ENCODE measurements at regions not wholly inside any gene's neighbourhood (a gene's known extent, or its start where the extent isn't known, plus 50 kb on each side); places are given as distances from the start of the nearest gene placed in this dataset.
"Not testable (repeated sequence)": the region's sequence is repeated elsewhere in the genome, so short reads cannot be mapped to it uniquely, and the experiment has no call there.

DNA sequence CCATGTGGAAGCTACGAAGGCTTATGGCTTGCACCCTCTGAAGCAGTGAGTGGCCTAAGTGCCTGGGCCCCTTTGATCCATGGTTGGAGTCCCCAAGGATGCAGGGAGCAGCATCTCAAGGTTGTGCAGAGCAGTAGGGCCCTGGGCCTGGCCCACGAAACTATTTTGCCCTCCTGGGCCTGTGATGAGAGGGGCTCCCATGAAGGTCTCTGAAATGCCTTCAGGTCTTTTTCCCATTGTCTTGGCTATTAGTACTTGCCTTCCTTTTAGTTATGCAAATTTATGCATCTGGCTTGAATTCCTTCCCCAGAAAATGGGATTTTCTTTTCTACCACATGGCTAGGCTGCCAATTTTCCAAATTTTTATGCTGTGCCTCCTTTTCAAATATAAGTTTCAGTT is 158.8 kb upstream of the MME start:
- Histone ChIP-seq H3K4me1 (ENCODE audit: insufficient read depth, low read length) (no peaks in the 10 kb centered on the region), H3K27me3 (ENCODE audit: insufficient read depth, low read length, poor library complexity) (no peaks in the 10 kb centered on the region), H3K36me3 (ENCODE audit: insufficient read depth, low read length) (peaks cover 3% of the 10 kb centered on the region; the same call in 1 of the 2 replicates), H3K9me3 (ENCODE audit: insufficient read depth, low read length, severe bottlenecking) (peaks cover 15% of the 10 kb centered on the region), H3K4me3 (ENCODE audit: low read depth in 1 of 2, low read length in 2 of 2) (no peak overlapping the region), H4K20me1 (ENCODE audit: insufficient read depth, low read length) (no peaks in the 10 kb centered on the region), H3K9ac (ENCODE audit: low read depth, low read length) (no peak overlapping the region), H3K4me2 (ENCODE audit: insufficient read depth, low read length) (no peak overlapping the region), H3K27ac (ENCODE audit: low read length) (no peak overlapping the region), H2AFZ (ENCODE audit: low read depth, low read length) (no peak overlapping the region), H3K79me2 (ENCODE audit: insufficient read depth, low read length) (no peaks in the 10 kb centered on the region)
- no peak for ATAC-seq (ENCODE audit: insufficient read depth, low read depth)
- DNase-seq = no peak
- TF ChIP-seq, protein P1, sequence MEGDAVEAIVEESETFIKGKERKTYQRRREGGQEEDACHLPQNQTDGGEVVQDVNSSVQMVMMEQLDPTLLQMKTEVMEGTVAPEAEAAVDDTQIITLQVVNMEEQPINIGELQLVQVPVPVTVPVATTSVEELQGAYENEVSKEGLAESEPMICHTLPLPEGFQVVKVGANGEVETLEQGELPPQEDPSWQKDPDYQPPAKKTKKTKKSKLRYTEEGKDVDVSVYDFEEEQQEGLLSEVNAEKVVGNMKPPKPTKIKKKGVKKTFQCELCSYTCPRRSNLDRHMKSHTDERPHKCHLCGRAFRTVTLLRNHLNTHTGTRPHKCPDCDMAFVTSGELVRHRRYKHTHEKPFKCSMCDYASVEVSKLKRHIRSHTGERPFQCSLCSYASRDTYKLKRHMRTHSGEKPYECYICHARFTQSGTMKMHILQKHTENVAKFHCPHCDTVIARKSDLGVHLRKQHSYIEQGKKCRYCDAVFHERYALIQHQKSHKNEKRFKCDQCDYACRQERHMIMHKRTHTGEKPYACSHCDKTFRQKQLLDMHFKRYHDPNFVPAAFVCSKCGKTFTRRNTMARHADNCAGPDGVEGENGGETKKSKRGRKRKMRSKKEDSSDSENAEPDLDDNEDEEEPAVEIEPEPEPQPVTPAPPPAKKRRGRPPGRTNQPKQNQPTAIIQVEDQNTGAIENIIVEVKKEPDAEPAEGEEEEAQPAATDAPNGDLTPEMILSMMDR (IDR thresholded peaks at IDR 0.05; ENCODE audit: borderline replicate concordance, extremely low read depth, low read length, poor library complexity, severe bottlenecking) = no peak
- TF ChIP-seq EZH2 (IDR thresholded peaks at IDR 0.05; ENCODE audit: borderline replicate concordance, low read depth, low read length, severe bottlenecking) = no peak

DNA sequence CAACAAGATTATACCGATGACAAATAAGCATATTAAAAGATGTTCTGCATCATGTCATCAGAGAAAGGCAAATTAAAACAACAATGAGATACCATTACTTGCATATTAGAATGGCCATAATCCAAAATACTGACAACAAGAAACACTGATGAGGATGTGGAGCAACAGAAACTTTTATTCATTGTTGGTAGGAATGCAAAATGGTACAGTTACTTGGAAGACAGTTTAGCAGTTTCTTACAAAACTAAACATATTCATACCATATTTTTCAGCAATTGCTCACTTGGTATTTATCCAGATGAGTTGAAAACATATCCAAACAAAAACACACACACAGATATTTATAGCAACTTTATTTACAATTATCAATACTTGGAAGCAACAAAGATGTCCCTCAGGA is 160.9 kb upstream of the MME start:
- Histone ChIP-seq H2AFZ (ENCODE audit: low read depth, low read length) (no peak overlapping the region), H3K27me3 (ENCODE audit: insufficient read depth, low read length, poor library complexity) (no peaks in the 10 kb centered on the region), H3K36me3 (ENCODE audit: insufficient read depth, low read length) (peaks cover 3% of the 10 kb centered on the region; the same call in 1 of the 2 replicates), H3K4me3 (ENCODE audit: low read depth in 1 of 2, low read length in 2 of 2) (no peak overlapping the region), H4K20me1 (ENCODE audit: insufficient read depth, low read length) (no peaks in the 10 kb centered on the region), H3K4me2 (ENCODE audit: insufficient read depth, low read length) (no peak overlapping the region), H3K9ac (ENCODE audit: low read depth, low read length) (no peak overlapping the region), H3K79me2 (ENCODE audit: insufficient read depth, low read length) (no peaks in the 10 kb centered on the region), H3K27ac (ENCODE audit: low read length) (no peak overlapping the region), H3K9me3 (ENCODE audit: insufficient read depth, low read length, severe bottlenecking) (peaks cover 24% of the 10 kb centered on the region), H3K4me1 (ENCODE audit: insufficient read depth, low read length) (no peaks in the 10 kb centered on the region)
- ATAC-seq (ENCODE audit: insufficient read depth, low read depth) (no peak), DNase-seq (no peak)
- TF ChIP-seq EZH2 (IDR thresholded peaks at IDR 0.05; ENCODE audit: borderline replicate concordance, low read depth, low read length, severe bottlenecking) = no peak
- TF ChIP-seq, protein P1 (IDR thresholded peaks at IDR 0.05; ENCODE audit: borderline replicate concordance, extremely low read depth, low read length, poor library complexity, severe bottlenecking) = no peak

DNA sequence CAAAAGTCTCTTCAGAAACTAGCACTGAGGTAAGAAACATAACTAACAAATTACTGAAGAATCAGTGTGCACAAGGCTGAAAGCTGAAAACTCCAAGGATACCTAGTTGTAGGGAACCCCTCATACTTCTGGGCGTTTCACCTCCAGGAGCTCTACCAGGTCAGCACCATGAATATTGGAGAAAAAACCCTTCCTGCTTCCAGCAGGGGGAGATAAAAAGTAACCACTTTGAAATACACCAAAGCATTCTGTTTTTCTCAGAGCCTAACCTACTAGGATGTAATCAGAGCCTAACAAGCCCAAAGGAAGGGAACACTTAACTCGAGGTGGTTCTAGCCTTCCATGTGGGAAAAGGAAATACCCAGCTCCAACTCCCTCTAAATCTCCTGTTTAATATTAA is 175.8 kb upstream of the MME start:
- peak overlapping the region; percentile 0; the same call in 1 of the 2 replicates for H3K27ac ChIP-seq (ENCODE audit: low read length)
- H3K79me2 ChIP-seq (ENCODE audit: insufficient read depth, low read length) = no peaks in the 10 kb centered on the region
- H3K9ac ChIP-seq (ENCODE audit: low read depth, low read length) = no peak overlapping the region
- no peaks in the 10 kb centered on the region for H3K9me3 ChIP-seq (ENCODE audit: insufficient read depth, low read length, severe bottlenecking)
- no peak overlapping the region for H3K4me3 ChIP-seq (ENCODE audit: low read depth in 1 of 2, low read length in 2 of 2)
- peak overlapping the region; percentile 45 for H2AFZ ChIP-seq (ENCODE audit: low read depth, low read length)
- no peaks in the 10 kb centered on the region for H3K36me3 ChIP-seq (ENCODE audit: insufficient read depth, low read length)
- H3K4me2 ChIP-seq (ENCODE audit: insufficient read depth, low read length) = no peak overlapping the region
- no peaks in the 10 kb centered on the region for H4K20me1 ChIP-seq (ENCODE audit: insufficient read depth, low read length)
- H3K4me1 ChIP-seq (ENCODE audit: insufficient read depth, low read length) = no peaks in the 10 kb centered on the region; the same call in 1 of the 2 replicates
- ATAC-seq (ENCODE audit: insufficient read depth, low read depth) = peak; percentile 74
- DNase-seq = no peak
- H3K27me3 ChIP-seq (ENCODE audit: insufficient read depth, low read length, poor library complexity) = no peaks in the 10 kb centered on the region
- TF ChIP-seq EZH2 (IDR thresholded peaks at IDR 0.05; ENCODE audit: borderline replicate concordance, low read depth, low read length, severe bottlenecking) = no peak
- TF ChIP-seq, protein P1 (IDR thresholded peaks at IDR 0.05; ENCODE audit: borderline replicate concordance, extremely low read depth, low read length, poor library complexity, severe bottlenecking) = peak; percentile 56

DNA sequence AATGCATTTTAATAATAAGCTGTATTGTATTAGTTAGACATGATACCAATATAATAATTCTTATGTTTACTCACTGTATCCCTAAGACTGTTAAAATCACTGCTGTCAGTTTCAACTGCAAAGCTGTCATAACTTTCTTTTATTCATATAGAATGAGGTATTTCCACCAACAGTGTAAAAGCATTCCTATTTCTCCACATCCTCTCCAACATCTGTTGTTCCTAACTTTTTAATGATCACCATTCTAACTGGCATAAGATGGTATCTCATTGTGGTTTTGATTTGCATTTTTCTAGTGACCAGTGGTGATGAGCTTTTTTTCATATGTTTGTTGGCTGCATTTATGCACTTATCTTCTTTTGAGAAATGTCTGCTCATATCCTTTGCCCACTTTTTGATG is 177.6 kb upstream of the MME start:
- H3K9me3 ChIP-seq (ENCODE audit: insufficient read depth, low read length, severe bottlenecking); H3K27ac ChIP-seq (ENCODE audit: low read length); H3K4me3 ChIP-seq (ENCODE audit: low read depth in 1 of 2, low read length in 2 of 2); H3K9ac ChIP-seq (ENCODE audit: low read depth, low read length); DNase-seq; H3K4me1 ChIP-seq (ENCODE audit: insufficient read depth, low read length); H3K36me3 ChIP-seq (ENCODE audit: insufficient read depth, low read length); H3K4me2 ChIP-seq (ENCODE audit: insufficient read depth, low read length); H3K27me3 ChIP-seq (ENCODE audit: insufficient read depth, low read length, poor library complexity); ATAC-seq (ENCODE audit: insufficient read depth, low read depth); H2AFZ ChIP-seq (ENCODE audit: low read depth, low read length); H4K20me1 ChIP-seq (ENCODE audit: insufficient read depth, low read length); H3K79me2 ChIP-seq (ENCODE audit: insufficient read depth, low read length): not testable (repeated sequence)
